Fibroblast of skin of left quadriceps (primary cell): ENCODE measurements at regions not wholly inside any gene's neighbourhood (a gene's known extent, or its start where the extent isn't known, plus 50 kb on each side); places are given as distances from the start of the nearest gene placed in this dataset.
A peak's percentile ranks its signal among the peaks of the same experiment; 100 is the strongest.
"Not testable (repeated sequence)": the region's sequence is repeated elsewhere in the genome, so short reads cannot be mapped to it uniquely, and the experiment has no call there.

Experiments
- DNase-seq, 2 experiments: peaks; one replicate each; pipeline ENCODE4 v3.0.0-alpha.2; 2013; ENCODE audit warnings: low read depth in 2 of 2

GRCh38 chr14:59057551-59057950, 130.9 kb upstream of the DAAM1 start:
- DNase-seq: no peak

- DNase-seq: not testable (repeated sequence)
Measured at GRCh38 chr14:59058776-59059175, 129.7 kb upstream of the DAAM1 start.

GRCh38 chr14:59060841-59061240, 127.6 kb upstream of the DAAM1 start:
- DNase-seq: no peak

GRCh38 chr14:59061292-59061691, 127.2 kb upstream of the DAAM1 start:
- DNase-seq: no peak

- no peak for DNase-seq
Measured at GRCh38 chr14:59063259-59063658, 125.2 kb upstream of the DAAM1 start.

GRCh38 chr14:59067127-59067894, 121.2 kb upstream of the DAAM1 start:
- DNase-seq: no peak

- no peak for DNase-seq
Measured at GRCh38 chr14:59069163-59069854, 119.2 kb upstream of the DAAM1 start.

- DNase-seq: no peak
Measured at GRCh38 chr14:59075506-59075905, 113.0 kb upstream of the DAAM1 start.

GRCh38 chr14:59081720-59082119, 106.7 kb upstream of the DAAM1 start:
- no peak for DNase-seq

- no peak for DNase-seq
Measured at GRCh38 chr14:59085207-59085739, 103.2 kb upstream of the DAAM1 start.

- DNase-seq: peak; percentile 29 to 40
Measured at GRCh38 chr14:59086241-59086882, 102.1 kb upstream of the DAAM1 start.

GRCh38 chr14:59087240-59087639, 101.2 kb upstream of the DAAM1 start:
- no peak for DNase-seq

GRCh38 chr14:59087711-59088110, 100.8 kb upstream of the DAAM1 start:
- DNase-seq: no peak

GRCh38 chr14:59090572-59090971, 97.9 kb upstream of the DAAM1 start:
- no peak for DNase-seq

GRCh38 chr14:59091404-59091803, 97.1 kb upstream of the DAAM1 start:
- DNase-seq: no peak

GRCh38 chr14:59091976-59092375, 96.5 kb upstream of the DAAM1 start:
- DNase-seq: no peak

- DNase-seq: no peak
Measured at GRCh38 chr14:59093902-59094301, 94.6 kb upstream of the DAAM1 start.

- no peak for DNase-seq
Measured at GRCh38 chr14:59096303-59096702, 92.2 kb upstream of the DAAM1 start.

GRCh38 chr14:59097681-59098080, 90.8 kb upstream of the DAAM1 start:
- no peak for DNase-seq

GRCh38 chr14:59098377-59098776, 90.1 kb upstream of the DAAM1 start:
- peak; percentile 77 to 82 for DNase-seq

GRCh38 chr14:59100205-59100604, 88.3 kb upstream of the DAAM1 start:
- no peak for DNase-seq

GRCh38 chr14:59101476-59101875, 87.0 kb upstream of the DAAM1 start:
- no peak for DNase-seq

- DNase-seq: peak in 1 of 2 experiments; percentile 21
Measured at GRCh38 chr14:59103396-59103795, 85.1 kb upstream of the DAAM1 start.
